ENCODE measurements at regions not wholly inside any gene's neighbourhood (a gene's known extent, or its start where the extent isn't known, plus 50 kb on each side); places are given as distances from the start of the nearest gene placed in this dataset.

DNA sequence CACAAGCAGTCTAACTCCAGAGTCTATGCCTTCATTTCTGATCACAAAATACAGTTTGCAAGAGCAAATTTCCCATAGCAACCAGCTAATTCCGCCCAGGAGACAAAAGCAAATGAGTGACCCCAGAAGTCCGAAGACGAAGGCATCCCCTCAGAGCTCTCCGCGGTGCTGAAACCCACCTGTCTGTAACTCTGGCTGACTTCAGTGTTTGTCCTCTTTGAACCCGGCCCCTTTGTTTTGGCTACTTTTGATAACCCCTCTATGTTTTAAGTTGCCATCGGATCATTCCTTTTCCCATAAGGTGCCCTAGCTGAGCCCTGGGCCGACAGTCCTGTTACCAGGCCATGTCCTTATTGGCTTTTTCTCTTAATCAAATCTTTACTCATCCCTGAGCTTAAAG, 515.8 kb downstream of the PTPRU start:
- TF ChIP-seq POLR2A (IDR thresholded peaks at IDR 0.05), result no peak
- TF ChIP-seq POLR2AphosphoS5 (IDR thresholded peaks at IDR 0.05), result no peak

Measured in spleen (tissue), 3 donors.